Activated CD4-positive, alpha-beta T cell treated with anti-CD3 and anti-CD28 coated beads, Interleukin-2, amount 50 U/mL, for 1 hour (primary cell): ENCODE measurements at regions not wholly inside any gene's neighbourhood (a gene's known extent, or its start where the extent isn't known, plus 50 kb on each side); places are given as distances from the start of the nearest gene placed in this dataset.

Source experiments
- DNase-seq: peaks from one replicate; pipeline ENCODE4 v3.0.0-alpha.2; 2020

- DNase-seq, result no peak
These were observed 243.7 kb downstream of the NPHP4 start for GRCh38 chr1:5748286-5749225.

DNA sequence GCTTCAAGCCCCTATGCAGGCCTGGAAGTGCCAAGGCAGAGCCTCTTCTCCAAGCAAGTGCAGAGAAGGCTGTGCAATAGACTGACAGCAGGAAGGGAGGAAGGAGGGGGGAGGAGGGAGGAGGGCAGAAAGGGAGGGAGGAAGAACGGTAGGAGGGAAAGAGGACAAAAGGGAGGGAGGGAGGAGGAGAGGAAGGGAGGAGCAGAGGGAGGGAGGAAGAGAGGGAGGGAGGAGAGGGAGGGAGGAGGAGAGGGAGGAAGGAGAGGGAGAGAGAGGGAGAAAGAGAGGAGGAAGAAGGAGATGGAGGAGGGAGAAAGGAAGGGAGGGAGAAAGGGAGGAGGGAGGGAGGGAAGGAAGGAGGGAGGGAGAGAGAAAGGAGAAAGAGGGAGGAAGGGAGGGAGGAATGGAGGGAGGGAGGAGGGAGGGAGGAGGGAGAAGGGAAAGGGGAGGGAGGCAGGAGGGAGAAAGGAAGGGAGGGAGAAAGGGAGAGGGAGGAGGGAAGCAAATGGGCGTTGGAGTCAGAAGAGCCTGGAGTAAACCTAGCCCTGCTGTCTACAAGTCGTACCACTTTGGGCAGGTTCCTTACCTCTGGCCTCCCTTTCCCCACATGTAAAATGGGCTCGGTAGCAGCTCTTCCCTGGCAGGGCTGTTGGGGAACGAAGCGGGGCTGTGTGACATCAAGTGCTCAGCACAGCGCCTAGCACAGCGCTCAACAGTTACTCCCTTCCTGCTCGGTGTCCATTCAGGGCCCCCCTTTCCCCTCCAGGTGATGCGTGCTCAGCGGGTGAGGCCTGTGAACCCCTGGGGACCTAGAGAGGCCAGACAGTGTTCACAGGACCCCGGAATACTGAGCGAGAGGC is 244.6 kb downstream of the NPHP4 start:
- no peak for DNase-seq

DNA sequence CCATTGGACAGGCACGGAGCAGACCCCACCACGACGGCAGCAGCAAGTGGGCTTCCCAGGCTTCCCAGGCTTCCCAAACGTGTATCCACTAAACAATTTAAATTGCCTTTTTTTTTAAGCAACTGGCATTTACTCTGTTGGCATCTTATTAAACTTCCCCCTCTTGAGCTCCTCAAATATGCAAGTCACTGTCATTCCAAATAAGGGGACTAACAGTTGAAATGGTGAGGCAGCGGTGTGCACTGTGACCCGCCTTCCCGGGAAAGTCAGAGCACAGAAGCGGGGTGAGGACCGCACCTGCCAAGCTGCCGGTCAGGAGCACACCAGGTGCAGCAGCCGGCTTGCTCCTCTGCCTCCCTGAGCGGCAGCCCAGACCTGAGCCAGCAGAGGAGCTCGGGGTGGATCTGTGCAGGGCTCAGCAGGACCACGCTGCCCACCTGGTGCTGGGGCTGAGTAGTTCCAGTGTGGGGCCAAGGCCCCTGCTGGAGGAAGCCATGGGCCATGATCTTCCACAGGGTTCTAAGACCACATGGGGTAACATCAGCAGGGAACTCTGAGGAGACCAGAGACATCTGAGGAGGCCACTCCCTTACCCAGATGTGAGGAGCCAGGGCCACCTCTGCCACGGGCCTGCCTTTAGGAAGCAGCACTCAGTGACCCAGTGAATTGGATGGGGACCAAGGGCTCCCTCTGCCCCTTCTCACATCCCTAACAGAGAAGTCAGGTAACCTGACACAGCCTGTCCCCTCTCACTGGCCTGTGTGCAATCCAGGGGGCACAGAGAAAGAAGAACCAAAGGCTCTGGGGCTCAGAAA is 245.4 kb downstream of the NPHP4 start:
- no peak for DNase-seq

GRCh38 chr1:5745800-5746610 is 246.2 kb downstream of the NPHP4 start:
- DNase-seq, result peak; percentile 49

DNA sequence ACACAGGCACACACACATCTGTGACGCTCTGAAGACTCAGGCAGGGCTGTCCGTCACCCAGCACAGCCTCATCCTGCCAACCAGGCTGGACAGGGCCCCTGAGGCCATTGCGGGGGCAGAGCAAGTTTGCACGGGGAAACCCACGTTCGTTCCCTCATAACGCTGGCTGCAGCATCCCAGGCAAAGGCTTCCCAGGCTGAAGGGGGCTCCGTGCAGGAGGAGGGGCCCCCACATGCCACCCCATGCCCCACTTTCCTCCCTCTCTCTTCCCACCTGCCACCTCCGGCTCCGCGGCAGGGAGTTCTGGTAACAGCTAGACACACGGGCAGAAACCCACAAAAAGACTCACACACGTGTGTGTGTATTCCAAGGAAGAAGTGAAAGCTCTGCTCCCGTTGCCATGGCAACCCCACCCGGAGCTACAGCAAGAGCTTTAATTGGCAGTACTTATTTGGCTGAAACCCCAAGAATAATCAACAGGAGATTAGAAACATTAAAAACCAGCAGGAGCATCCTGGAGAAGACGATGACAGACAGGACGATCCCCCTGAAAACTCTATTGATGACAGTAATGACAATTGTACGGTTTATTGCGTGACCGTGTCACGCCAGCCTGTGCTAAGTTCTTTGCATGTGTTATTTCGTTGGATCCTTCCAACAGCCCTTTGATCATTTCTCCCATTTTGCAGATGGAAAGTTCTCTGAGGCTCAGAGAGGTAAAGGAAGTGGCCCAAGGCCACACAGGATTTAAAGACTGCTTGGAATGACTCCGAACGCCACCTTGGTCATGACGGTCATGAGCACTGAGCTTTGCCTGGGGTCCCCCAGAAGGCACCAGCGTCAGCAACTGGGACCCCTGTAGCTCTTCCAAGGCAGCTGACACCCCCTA is 247.1 kb downstream of the NPHP4 start:
- DNase-seq, result no peak

DNA sequence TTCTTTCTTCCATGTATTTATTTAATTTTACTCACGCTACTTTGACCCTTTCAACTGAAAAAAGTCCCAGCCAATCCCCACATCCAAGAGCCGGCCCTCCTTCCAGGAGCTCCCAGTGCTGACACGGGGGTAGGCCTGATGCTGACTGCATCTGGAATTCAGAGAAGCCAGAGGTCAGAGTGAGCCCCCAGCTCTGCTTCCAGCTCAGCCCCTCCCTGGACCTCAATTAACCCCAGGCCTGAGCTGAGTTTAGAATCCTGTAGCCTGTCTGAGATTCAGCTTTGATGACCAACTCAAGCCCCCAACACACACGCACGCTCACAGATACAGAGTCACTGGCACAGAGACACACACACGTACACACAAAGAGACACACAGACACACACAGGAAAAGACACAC is 247.9 kb downstream of the NPHP4 start:
- no peak for DNase-seq

GRCh38 chr1:5743435-5744095 is 248.7 kb downstream of the NPHP4 start:
- DNase-seq, result no peak

DNA sequence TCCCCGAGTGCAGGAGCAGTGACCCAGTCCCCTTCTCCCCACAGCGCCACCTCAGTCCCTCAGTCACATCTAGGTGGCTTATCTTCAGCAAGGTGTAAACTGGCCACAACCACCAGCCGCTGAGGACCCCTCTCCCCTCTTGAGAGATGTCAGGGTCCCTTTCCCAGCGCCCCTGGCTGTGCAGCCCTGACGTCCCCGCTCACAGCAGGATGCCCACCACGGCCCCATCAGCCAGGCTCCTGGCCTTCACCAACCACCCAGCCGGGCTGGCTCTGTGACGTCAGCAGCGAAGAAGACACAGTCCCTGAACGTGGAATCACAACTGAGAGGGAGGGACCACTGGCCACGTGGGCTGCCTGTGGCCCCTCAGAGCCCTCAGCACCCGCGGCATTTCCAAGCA is 249.4 kb downstream of the NPHP4 start:
- no peak for DNase-seq

DNA sequence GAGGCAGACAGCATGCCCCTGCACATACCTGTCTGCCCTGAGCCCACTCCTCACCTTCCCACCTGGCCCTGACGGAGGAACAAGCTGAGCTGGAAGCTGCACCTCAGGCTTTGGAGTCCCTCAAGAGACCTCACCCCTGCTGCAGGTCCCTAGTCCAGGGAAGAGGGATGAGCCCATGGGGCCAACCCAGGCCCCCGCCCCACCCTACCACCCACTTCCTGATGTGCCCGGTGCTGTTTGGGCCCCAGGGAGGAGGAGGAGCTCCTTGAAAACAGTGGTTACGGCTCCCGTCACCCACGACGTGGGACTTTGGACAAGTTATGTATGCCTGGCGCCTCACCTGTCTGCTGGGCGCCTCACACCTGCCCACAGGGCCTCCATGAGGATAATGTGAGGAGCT is 250.2 kb downstream of the NPHP4 start:
- DNase-seq, result no peak

DNA sequence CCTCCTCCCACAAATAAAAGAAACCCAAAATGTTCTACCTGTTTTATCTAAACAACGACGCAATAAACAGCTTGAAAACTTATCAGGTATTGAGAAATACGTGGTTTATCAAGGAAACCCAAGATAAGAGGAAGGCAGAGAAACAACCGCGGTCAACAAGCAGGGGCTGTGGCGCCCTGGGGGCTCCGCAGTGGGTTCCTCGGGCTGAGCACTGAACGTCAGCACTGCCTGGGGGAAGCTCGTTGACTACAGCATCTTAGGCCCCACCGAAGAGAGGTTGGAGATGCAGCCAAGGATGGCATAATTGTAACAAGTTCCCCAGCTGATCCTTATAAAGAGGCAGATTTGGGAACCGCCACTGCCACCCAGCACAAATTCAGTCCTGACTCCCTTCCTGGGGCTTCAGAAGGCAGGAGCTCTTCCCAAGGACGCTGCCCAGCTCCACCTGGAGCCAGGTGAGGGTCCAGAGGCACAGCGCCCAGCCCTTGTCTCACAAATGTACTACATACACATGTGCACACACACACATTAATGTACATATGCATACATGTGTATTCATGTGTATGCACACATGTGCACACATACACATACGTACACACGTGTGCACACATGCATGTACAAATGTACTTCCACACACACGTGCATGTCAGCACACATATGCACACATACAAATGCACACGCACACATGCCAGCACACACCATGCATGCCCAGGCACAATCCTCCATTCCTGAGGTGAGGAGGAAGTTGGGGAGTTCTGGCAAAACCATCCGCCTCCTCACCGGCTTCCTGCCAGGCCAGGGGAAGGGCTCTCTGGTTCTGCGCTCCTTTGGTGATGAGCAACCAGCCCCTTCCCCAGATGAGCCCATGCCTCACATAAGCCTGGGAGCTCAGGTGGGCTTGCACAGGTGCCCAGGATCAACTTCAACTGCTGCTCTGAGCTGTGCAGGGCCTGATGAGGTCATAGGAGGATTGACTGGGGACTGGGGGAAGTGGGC is 251.1 kb downstream of the NPHP4 start:
- DNase-seq, result no peak

DNA sequence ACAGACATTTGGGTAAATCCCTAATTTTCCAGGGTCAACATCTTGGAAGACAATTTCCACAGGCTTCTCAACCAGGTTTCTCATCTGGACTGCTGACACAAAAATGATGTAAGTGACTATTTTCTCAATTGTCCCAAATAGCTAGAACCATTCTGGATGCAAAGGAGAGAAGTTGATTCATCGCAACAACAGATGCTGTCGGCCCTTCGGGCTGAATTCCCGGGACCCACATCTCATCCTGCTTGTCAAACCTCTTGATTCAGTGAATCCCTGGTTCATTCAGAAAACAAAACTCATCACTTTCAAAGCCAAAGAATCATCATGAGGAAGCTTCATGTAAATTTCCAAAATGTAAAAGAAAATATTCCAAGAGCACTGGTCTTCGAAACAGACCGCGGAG is 251.8 kb downstream of the NPHP4 start:
- DNase-seq, result no peak

DNA sequence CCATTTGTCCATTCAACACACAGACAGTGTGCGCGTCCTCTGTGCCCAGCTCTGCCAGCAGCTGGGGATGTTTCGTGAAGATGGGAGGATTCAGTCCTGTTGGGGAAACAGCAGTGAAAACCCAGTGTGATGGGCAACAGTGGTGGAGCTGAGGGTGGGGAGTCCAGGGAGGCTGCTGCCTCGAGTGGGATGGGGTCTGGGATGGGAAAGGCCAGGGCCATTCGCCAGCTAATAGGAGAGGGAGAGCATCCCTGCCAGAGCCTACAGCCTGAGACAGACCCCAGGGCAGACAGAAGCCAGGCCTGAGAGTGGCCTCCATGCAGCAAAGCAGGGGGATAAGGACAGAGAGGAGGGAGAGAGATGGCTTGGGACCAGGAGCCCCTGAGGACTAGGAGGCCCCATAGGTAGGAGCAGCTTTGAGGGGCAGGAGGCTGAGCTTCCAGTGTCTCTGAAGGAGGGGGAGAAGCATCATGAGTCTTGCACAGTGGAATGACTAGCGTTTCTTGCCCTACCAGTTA is 252.6 kb downstream of the NPHP4 start:
- DNase-seq, result no peak

DNA sequence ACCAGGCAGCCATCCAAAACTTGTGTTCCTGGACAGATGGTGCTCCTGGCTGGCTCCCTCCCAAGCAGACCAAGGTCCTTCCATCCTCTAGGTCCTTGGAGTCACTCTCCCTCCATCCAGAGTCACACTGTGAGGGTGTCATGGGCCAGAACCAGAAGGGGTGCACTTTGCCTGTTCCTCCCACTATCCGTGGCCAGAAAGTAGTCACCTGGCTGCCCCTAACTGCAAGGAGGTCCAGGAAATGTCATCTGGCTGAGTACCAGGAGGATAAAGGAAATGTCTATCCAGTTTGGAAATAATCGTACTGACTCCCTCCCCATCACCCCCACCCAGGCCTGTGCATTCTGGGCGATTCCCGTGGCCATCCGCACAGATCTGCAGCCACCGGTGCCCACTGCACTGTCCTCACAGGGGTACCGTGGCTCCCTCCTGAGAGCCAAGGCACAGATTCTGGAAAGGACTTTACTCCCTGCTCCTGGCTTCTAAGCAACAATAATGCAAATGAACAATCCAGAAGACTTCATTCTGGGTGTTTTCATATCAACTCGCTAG is 253.2 kb downstream of the NPHP4 start:
- no peak for DNase-seq

- DNase-seq, result no peak
These were observed 255.1 kb downstream of the NPHP4 start for GRCh38 chr1:5737081-5737480.

- DNase-seq, result no peak
These were observed 257.2 kb downstream of the NPHP4 start for GRCh38 chr1:5734996-5735395.

DNA sequence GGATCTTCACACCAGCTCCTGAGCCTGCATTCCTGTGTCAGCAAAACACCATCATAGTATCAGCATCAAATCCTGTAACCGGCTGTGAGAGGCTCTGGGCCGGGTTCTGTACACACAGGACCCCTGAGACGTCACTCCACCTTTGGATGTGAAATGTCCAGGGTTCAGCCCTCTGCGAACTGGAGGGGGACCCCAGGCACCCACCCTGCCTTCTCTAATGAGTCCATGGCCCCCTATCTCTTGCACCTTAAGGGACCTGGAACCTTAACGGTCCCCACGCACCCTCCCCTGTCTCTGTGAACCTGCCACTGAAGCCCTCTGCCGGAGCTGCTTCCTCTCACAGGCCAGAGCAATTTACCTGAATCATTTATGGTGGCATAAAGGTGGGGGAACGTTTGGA is 257.8 kb downstream of the NPHP4 start:
- DNase-seq, result no peak

DNA sequence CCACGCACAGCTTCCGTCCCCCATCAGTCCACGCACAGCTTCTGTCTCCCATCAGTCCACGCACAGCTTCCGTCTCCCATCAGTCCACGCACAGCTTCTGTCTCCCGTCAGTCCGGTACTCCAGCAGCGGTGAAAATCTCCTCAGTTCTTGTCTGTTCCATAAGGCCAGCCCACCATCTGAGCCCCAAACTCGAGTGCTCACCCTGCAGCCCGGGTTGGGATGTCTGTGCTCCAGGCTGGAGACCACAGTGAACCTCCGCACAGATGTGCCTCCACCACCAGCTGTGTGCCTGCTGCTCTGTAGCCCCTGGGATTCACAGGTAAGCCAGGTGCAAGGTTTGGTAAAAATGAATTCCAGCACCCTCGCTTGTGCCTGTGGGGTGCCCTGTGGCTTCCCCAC is 258.6 kb downstream of the NPHP4 start:
- no peak for DNase-seq

GRCh38 chr1:5731110-5731423 is 261.2 kb downstream of the NPHP4 start:
- no peak for DNase-seq
